A673 (cell line): ENCODE measurements at regions not wholly inside any gene's neighbourhood (a gene's known extent, or its start where the extent isn't known, plus 50 kb on each side); places are given as distances from the start of the nearest gene placed in this dataset.

Experiments
- BruUV-seq: library from RNA; stranded (reverse); fragments of 400-500 nt; replicated peaks from 2 replicates; lab custom pipeline; 2021; lab: Mats Ljungman, UMichigan
- CTCF ChIA-PET: fragments of 300-600 bp; sonication (Branson Sonifier 250); formaldehyde crosslinking; loops from one replicate; lab custom pipeline; 2022; ENCODE audit warnings: antibody characterized with exemption; lab: Charles Lee
- POLR2A ChIA-PET: fragments of 300-600 bp; sonication (Branson Sonifier 250); formaldehyde crosslinking; loops from one replicate; lab custom pipeline; 2022; ENCODE audit warnings: antibody characterized with exemption; ENCODE audit not compliant: low non-redundant PET; lab: Charles Lee
- DNase-seq: peaks from one replicate; pipeline ENCODE4 v3.0.0-alpha.2; 2015; ENCODE audit warnings: low spot score
- H3K27ac ChIP-seq: fragments of 200-600 bp; sonication (generic); 2 replicates; pipeline ENCODE4 v1.5.1; 2016; ENCODE audit warnings: mixed run types, low read depth, mild to moderate bottlenecking, mixed read lengths, antibody characterized with exemption, low read length; ENCODE audit not compliant: poor library complexity, severe bottlenecking
- H3K27me3 ChIP-seq: fragments of 200-600 bp; sonication (generic); replicated peaks from 2 replicates; pipeline ENCODE4 v1.6.1; 2017; ENCODE audit warnings: mixed run types, low read depth, mild to moderate bottlenecking, mixed read lengths, antibody characterized with exemption, low read length; ENCODE audit not compliant: insufficient read depth, poor library complexity
- H3K36me3 ChIP-seq: fragments of 200-600 bp; sonication (generic); 2 replicates; pipeline ENCODE4 v1.6.1; 2016; ENCODE audit warnings: mixed run types, mild to moderate bottlenecking, mixed read lengths, antibody characterized with exemption, low read length; ENCODE audit not compliant: insufficient read depth, poor library complexity, severe bottlenecking
- H3K4me1 ChIP-seq: fragments of 200-600 bp; sonication (generic); 2 replicates; pipeline ENCODE4 v1.6.1; 2017; ENCODE audit warnings: mixed run types, mild to moderate bottlenecking, mixed read lengths, antibody characterized with exemption, low read length; ENCODE audit not compliant: insufficient read depth, poor library complexity, severe bottlenecking
- H3K4me3 ChIP-seq: fragments of 200-600 bp; sonication (generic); 2 replicates; pipeline ENCODE4 v1.5.1; 2016; ENCODE audit warnings: low read depth, mixed run types, mild to moderate bottlenecking, mixed read lengths, low read length; ENCODE audit not compliant: poor library complexity, severe bottlenecking
- H3K9me3 ChIP-seq: fragments of 200-600 bp; sonication (generic); 2 replicates; pipeline ENCODE4 v1.6.1; 2016; ENCODE audit warnings: mixed run types, low read depth, mild to moderate bottlenecking, mixed read lengths, antibody characterized with exemption, low read length; ENCODE audit not compliant: poor library complexity, severe bottlenecking
- CTCF ChIP-seq: fragments of 300-800, 200-600 bp; sonication (generic); conservative IDR thresholded peaks from 2 replicates; pipeline ENCODE4 v1.5.1; 2017; ENCODE audit warnings: low read depth, mild to moderate bottlenecking, antibody characterized with exemption, low read length, moderate library complexity, mixed read lengths
- EZH2 ChIP-seq: fragments of 200-600 bp; sonication (generic); IDR thresholded peaks from 2 replicates; pipeline ENCODE4 v1.6.1; 2017; ENCODE audit warnings: borderline replicate concordance, low read depth, mild to moderate bottlenecking, mixed read lengths, antibody characterized with exemption, low read length; ENCODE audit not compliant: poor library complexity, severe bottlenecking
- intact Hi-C: fragments of 100-400 bp; cut with micrococcal nuclease; formaldehyde crosslinking; loops from one replicate; pipeline ENCODE4 v1.10.0; 2022; ENCODE audit not compliant: unreplicated experiment

GRCh38 chr18:39241534-39241933 lies 1675.9 kb upstream of the CELF4 start:
- DNase-seq: no peak
- H3K4me3 ChIP-seq: no peak overlapping the region
- H3K27me3 ChIP-seq: peaks cover 57% of the 10 kb centered on the region
- no peak overlapping the region for H3K27ac ChIP-seq
- intact Hi-C loops: no loop called here
- CTCF ChIA-PET: no interaction called here
- no peaks in the 10 kb centered on the region for H3K36me3 ChIP-seq
- H3K4me1 ChIP-seq: peaks cover 17% of the 10 kb centered on the region
- TF ChIP-seq CTCF (no peak), EZH2 (no peak)
- BruUV-seq: no TSS peak
- no peaks in the 10 kb centered on the region for H3K9me3 ChIP-seq
- POLR2A ChIA-PET: no interaction called here

- peaks cover 46% of the 10 kb centered on the region for H3K27me3 ChIP-seq
- no peaks in the 10 kb centered on the region for H3K36me3 ChIP-seq
- H3K27ac ChIP-seq: no peak overlapping the region
- intact Hi-C loops: no loop called here
- BruUV-seq: no TSS peak
- ChIA-PET CTCF (no interaction called here), POLR2A (no interaction called here)
- no peaks in the 10 kb centered on the region for H3K9me3 ChIP-seq
- DNase-seq: peak; percentile 82
- H3K4me3 ChIP-seq: no peak overlapping the region
- H3K4me1 ChIP-seq: peaks cover 17% of the 10 kb centered on the region
- TF ChIP-seq EZH2 (no peak), CTCF (no peak)
These were observed 1673.5 kb upstream of the CELF4 start for GRCh38 chr18:39238981-39239660.

GRCh38 chr18:39235118-39235719 lies 1669.6 kb upstream of the CELF4 start:
- TF ChIP-seq EZH2: no peak
- TF ChIP-seq CTCF: no peak
- no peaks in the 10 kb centered on the region for H3K9me3 ChIP-seq
- H3K4me1 ChIP-seq: peaks cover 13% of the 10 kb centered on the region
- H3K4me3 ChIP-seq: no peak overlapping the region
- no peaks in the 10 kb centered on the region for H3K36me3 ChIP-seq
- no peak for DNase-seq
- CTCF ChIA-PET: no interaction called here
- H3K27ac ChIP-seq: no peak overlapping the region
- peaks cover 16% of the 10 kb centered on the region for H3K27me3 ChIP-seq
- BruUV-seq: no TSS peak
- intact Hi-C loops: no loop called here
- POLR2A ChIA-PET: no interaction called here
